NCI-H2171 (cell line): ENCODE measurements at regions not wholly inside any gene's neighbourhood (a gene's known extent, or its start where the extent isn't known, plus 50 kb on each side); places are given as distances from the start of the nearest gene placed in this dataset.
A peak's percentile ranks its signal among the peaks of the same experiment; 100 is the strongest.
"Not testable (repeated sequence)": the region's sequence is repeated elsewhere in the genome, so short reads cannot be mapped to it uniquely, and the experiment has no call there.

Source experiments
- DNase-seq: peaks from one replicate; lab custom pipeline; 2025; lab: John Stamatoyannopoulos, UW

DNA sequence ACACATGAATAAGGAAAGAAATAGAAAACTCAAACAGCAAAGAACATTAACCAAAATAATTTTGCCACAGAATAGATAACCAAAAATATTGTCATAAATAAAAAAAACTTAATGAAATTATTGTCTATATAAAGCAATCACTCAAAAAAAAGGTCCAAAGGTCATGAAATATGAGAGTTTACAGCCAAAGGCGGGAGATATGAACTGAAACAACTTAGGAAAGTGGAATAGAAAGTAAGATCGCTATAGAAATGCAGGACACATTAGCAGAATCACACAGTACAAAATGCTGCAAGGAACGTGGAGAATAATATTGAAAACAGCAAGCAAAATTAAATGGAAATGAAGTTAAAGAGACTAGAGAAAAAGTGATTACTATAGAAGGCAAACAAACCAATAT is 375.0 kb upstream of the ARHGEF26 start:
- no peak for DNase-seq

DNA sequence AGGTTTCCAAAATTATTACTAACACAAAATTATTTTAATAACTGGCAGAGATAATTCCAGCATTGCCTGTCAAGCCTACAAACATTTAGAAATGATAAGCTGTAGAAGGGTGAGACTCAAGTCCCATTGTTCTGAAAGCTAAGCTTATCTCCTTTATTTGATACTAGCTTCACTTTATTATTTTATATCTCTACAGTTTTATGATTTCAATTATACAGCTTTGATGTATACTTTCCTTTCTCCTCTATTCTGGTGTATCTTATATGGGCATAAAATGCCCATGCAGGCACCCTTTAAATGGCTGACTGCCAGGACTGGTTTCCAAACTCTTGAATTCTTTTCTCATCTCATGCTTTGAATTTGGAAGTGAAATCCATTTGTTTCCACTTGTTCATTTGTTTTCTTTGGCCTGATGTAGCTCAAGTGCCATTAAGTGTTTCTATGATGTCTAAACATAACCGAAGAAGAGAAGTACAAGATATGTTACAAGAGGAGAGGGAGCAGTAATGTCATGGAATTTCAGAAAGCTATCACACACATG is 372.1 kb upstream of the ARHGEF26 start:
- DNase-seq: no peak

DNA sequence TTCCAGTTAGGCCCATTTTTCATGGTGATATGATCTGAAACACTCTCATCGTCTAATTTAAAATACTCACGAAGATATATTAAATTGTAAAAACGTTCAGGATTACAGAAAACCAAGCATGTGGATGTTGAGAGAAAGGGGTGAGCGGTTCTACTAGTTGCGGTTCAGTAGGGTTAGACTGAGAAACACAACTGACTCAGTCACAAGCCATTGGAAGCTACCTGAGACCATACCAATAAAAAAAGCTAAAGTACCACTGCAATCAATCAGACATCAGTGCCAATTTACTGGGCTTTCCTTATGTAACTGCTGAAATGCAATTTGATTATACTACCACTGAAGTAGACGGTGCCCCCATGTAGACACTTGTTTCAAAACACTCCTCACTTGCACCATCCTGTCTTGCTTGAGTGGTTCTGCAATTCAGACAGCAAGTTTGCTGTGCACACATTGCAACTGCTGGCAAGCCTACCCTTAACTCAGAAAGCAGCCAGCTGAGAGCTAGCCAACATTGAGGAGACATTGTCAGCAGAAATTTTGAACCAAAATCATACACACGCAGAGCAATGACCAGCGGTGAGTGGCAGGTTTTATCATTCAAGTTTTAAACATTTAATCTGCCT is 368.7 kb upstream of the ARHGEF26 start:
- no peak for DNase-seq

DNA sequence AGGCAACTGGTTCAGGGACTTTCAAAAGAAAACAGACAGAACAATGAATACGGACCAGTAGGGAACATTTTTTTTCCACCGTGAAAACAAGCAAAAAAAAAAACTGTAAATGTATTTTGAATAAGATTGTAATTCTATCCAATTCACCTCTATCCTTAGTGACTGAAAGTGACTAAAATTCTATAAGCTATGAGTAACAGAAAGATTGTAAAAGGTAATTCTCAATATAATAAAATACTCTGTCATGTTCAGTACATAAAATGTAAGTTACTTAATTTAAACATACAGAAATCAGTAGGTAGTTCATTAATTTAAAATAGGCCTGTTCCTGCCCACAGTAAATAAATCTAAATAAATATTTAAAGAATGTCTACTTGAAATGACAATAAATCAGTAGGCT is 368.2 kb upstream of the ARHGEF26 start:
- DNase-seq: no peak

DNA sequence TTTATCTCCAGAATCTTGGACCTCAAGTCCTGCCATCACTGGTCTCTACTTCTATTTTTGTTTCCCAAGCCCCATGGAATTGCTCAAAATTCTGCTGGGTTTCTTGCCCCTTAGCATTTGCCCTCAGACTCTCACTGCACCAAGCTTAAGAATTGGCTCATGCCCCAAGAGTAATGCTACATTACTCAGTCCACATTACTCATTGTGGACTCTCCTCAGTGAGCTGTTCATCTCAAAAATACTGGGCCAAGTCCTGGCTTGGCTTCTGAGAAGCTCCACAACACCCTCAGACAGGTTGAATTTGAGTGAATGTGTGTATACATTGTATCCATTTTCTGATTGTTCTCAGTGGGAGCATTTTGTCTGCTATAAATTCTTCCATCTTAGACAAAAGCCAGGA is 364.4 kb upstream of the ARHGEF26 start:
- DNase-seq: no peak

DNA sequence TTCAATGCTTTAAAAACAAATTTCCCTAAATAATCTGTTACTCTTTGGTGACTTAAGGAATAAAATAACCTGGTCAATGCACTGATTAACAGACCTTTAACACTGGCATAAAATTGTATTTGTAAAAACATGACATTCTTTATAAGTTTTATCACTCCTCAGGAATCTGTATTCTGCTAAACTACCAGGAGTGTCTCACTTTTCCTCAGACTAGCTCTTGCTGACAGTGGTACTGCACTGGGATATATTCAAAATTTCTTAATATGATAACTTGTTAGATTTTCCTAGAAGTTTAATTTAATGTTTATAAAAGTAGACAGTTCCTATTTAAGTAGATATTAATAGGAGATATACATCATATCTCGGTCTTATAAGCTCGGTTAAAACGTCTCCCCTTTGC is 363.4 kb upstream of the ARHGEF26 start:
- DNase-seq: no peak

DNA sequence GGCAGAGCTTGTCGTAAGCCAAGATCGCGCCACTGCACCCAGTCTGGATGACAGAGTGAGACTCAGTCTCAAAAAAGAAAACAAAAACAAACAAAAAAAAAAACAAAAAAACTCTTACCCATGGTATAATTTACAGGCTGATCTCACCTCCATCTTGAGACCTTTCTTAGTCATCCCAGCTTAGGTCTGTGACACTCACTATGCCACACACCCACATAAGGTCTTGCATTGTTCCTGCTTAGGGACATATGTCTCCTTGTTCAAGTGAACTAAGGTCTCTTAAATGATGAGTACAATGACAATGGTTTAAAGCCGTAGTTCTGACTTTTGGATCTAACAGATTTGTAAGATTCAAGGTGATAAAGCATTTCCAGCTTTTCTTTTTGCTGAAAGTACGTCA is 360.2 kb upstream of the ARHGEF26 start:
- no peak for DNase-seq

DNA sequence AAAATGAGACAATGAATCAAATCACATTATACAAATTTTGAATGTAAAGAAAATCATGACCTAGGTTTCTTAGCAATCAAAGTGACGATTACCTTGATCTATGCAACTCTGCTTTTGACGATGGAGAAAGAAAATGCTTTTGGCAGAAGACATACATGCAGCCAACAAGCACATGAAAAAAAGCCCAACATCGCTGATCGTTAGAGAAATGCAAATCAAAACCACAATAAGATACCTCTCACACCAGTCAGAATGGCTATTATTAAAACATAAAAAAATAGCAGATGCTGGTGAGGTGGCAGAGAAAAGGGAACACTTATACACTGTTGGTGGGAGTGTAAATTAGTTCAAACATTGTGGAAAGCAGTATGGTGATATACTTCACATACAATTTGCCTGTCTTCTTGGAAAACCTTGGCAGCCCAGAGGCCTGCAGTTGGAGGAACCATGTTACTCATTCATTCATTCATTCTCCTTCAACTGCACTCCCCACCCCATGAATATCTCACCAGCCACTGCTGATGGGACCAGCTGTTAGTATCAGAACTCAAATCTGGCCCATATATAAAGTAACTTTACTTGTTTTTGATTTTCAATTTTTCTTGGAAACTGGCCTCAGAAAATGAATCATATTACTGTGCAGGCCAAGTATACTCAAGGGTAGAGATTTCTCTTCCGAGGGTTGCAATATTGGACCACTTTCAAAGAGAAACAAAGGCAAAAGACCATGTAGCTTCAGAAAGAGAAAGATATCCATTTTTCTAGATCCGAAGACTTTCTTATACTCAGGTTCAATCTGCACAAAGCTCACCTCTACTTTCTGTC is 358.6 kb upstream of the ARHGEF26 start:
- no peak for DNase-seq

DNA sequence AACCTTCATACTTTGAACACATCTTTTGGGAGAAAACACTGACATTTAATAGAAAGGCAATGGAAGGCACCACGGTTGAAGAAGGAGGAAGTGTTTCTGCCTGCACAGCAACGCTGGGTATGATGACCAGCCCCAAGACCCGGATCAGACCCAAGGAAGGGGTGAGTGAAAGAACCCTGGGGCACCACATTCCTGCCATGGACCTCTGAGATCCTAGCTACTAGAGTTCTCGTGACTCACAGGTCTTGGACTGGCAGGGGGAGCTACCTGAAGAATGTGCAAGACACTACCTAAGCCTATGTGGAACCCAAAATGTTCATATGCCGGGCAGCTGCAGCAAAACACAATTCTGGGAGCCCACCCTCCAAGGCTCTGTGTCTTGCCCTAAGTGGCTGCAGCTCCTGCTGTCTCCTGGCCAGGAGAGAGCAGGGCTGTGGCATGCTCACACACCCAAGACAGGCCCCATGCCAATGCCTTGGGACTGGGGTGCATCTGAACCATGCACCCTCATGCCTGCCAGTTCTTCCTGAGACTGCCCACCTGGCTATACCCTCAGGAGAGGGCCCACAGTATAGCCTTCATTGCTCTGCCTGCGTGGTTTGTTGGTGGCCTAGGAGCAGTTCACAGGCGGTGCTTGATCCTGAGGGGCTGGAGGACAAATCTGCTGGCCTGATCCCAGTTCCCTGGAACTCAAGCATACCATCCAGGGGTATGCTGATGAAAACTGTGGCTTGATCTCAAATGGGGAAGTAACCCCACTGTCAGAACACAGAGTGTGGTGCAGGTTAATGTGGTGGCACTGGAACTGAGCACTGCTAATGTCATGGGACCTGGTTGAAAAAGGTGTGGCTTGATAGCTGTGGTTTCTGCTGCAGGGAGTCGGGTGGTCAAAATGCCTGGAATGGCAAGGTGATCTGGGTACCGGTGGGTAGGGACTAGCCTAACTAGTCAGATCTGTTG is 353.3 kb upstream of the ARHGEF26 start:
- DNase-seq: no peak

DNA sequence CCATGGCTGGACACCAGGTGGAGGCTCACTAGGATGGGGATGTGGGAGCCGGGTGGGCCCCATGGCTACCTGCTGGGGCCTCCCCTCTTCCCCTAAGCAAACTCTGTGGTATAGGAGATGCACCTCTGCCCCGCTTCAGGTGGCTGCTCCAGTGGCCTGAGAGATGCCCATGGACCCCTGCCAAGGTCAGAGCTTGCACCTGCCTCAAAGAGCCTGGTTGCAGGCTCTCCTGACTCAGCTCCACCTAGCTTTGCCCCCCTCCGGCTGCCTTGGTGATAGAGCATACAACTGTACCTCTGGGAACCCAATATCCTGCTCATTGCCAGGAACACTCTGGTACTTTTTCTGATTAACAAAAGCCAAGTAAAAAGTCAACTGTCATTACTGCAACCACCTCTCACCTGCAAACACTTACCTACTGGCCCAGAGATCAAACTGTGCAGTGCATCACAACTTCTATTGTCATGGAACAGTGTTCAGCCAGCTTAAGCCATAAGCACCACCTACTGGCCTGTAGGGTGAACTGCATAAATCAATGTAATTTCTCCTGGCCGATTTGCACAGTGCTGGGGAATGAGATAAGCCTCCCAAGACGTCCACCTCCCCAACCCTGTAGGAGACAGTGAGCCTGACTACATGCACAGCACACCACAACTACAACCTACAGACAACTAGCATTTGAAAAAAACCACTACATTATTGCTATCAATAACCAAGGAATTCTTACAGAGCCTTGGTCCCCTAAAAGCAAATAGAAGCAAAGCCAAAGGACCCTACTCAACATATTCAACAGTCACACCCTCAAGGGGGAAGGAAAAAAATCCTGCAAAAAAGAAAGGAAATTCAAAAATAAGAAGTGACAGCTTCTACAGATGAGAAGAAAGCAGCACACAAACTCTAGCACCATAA is 352.4 kb upstream of the ARHGEF26 start:
- peak; percentile 2 for DNase-seq

DNA sequence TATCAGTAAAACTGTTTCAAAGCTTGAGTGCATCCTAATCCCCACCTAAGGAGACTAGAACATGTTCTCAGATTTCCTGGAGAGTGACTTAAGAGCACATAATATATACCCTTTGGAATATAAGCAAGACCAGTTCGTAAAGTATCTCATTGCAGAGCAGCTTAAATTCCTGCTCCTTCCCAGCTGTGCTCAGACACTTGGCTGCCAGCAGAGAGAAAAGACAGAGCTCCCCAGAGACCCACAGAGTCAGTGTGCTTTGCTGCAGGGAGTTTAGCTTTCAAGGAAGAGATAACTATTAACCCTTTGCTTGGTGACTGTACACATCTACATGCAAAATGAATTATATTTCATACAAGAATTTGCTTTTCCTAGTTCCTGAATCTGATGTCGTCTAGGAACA is 338.1 kb upstream of the ARHGEF26 start:
- DNase-seq: peak; percentile 19

DNA sequence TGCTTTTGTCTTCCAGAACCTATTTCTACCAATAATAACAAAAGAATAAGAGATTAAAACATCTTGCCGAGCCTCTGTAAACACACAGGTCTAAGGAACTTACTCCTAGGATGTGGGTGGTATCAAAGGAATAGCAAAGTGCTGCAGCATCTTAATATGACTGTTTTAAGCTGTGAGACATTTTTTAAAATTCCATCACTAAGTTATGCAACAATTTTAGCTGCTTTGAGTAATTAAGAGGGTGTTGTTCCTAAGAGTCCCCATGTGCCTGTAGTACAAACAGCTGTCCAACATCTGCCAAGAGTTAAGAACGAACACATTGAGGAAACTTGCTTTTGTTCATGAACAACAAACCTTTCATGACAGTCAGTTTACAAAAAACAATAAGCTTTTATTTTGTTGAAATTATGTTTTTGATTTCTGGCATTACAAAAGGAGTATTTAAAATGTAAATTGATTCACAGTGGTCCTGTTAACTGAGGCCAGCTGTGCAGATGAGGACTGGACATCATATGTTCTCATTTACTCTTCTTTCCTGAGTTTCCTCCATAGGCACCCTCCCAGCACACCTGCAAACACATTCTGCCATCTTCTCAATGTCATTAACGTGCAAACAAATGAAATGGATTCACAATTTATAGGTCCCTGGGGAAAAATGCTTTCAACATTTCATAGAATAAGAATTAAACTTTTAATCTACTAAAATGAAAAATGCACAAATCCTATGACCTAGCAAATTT is 337.3 kb upstream of the ARHGEF26 start:
- no peak for DNase-seq

DNA sequence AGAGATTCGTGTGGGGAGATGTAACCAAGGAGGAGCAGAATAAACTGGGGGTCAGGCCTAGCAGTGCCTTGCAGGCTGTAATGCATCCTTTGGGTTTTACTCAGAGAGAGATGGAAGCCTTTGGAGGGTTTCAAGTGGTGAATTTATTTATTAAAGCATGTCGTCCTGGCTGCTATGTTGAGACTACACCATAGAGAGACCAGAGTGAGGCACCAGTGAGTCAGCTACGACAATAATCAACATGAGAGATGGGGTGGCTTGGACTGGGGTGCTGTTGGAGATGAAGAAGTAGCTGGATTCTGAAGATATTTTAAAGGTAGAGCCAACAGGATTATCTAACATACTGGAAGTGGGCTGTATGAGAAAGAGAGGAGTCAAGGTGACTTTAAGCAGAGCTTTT is 335.3 kb upstream of the ARHGEF26 start:
- no peak for DNase-seq

DNA sequence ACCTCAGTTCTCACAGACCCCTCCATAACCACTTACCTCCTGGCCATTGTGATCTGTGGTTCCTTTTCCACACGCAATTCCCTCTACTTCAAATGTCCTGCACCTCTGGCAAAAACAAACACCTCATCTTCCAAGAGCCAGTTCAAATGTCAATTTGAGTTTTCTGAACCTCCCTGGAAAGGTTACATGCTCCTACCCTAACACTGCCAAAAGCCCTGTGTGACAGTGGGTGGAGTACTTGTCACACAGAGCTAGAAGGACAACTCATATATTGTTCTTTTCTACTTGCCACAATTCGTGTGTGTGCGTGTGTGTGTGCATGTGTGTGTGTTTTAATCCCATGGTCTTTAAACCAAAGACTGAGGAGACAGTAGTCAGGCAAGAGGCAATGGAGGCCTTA is 331.8 kb upstream of the ARHGEF26 start:
- DNase-seq: no peak

DNA sequence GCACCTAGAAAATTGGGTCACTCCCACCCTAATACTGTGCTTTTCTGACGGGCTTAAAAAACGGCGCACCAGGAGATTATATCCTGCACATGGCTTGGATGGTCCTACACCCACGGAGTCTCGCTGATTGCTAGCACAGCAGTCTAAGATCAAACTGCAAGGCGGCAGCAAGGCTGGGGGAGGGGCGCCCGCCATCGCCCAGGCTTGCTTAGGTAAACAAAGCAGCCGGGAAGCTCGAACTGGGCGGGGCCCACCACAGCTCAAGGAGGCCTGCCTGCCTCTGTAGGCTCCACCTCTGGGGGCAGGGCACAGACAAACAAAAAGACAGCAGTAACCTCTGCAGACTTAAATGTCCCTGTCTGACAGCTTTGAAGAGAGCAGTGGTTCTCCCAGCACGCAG is 324.1 kb upstream of the ARHGEF26 start:
- not testable (repeated sequence) for DNase-seq

DNA sequence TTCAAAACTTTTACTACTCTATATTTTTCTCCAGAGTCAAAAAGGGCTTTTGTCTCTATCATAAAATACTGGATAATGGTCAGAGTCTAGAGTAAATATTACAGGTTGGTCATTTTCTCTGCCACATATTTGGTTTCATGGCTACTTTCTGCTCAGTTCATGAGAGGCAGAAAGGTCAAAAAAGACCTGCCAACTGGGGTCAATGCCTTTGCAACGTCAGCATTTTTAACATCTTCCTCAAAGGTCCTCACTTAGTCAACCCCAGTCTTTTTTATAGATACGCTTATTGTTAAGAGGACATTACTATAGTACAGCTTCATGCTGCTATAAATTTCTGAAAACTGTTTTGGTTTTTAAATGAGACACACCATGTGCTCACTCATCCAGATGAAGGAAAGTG is 312.1 kb upstream of the ARHGEF26 start:
- no peak for DNase-seq

DNA sequence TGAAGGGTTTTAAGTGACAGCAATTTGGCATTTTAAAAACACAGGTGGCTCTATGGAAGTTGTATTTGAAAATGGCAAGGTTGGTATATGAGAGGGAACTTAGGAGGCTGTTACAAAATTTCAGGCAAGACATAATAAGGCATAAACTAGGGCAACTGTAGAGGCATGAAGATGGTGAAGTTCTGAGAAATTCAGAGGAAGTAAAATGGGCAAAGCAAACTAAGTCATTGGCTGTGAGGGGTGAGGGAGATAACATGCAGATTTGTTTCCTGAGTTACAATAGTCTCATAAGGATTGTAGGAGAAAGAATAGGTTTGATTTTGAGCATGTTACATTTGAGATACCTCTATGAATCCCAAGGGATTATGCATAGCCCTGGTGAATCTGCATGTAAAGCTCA is 302.9 kb upstream of the ARHGEF26 start:
- DNase-seq: no peak

DNA sequence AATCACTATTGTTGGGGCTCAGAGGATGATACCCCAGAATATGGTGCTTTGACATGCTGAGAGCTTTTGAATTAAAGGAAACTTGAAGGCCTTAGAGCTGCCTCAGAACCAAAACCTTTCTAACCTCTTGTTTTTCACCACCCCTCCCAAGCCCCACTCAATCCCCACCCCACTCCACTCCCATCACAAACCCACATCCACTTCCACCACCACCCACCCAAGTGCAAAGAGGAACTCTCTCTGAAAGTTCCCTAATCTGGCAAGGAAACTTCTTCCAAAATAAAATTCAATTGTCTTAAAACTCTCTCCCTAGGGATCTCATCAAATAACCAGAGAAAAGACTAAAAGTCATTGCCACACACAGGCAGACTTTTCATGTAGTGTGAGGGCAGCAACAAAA is 301.2 kb upstream of the ARHGEF26 start:
- no peak for DNase-seq

DNA sequence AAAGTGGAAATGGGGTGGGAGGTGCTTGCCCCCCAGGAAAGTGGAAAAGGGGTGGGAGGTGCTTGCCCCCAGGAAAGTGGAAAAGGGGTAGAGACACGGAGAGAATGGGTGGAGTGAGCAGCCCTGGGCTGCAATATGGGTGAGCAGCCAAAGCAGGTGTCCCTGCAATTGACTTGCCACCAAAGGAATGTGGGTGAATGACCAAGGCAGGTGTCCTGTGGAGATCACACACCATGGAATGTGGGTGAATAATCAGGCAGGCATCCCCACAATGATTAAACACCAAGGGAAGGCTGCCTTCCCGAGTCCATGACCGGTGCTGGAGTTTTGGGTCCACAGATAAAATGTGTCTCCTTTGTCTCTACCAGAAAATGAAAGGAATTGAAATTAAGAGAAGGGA is 292.8 kb upstream of the ARHGEF26 start:
- DNase-seq: not testable (repeated sequence)

DNA sequence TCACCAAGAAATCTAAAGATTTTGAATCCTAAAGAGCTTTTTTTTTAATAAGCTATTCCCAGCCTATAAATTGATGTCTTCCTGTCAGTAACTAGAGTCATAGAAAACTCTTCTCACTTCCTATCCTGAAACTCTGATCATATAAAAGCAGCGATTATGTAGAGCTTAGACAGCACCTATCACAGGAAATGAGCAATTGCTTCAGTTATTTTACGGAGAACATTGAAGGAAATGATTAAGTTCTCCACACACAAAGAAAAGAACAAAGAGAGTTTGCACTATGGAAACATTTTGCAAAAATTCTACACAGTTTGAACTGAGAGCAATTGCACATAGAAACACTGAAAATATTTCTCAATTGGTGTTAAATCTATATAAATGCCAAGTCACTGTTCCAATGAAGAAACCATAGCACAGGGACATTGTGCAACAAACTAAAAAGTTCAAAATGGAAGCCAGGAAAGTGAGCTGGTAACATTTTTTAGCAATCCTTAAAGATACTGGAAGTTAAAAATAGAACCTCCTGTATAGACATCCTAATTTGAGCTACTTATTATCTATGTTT is 291.5 kb upstream of the ARHGEF26 start:
- no peak for DNase-seq
